ENCODE measurements at regions not wholly inside any gene's neighbourhood (a gene's known extent, or its start where the extent isn't known, plus 50 kb on each side); places are given as distances from the start of the nearest gene placed in this dataset.

DNA sequence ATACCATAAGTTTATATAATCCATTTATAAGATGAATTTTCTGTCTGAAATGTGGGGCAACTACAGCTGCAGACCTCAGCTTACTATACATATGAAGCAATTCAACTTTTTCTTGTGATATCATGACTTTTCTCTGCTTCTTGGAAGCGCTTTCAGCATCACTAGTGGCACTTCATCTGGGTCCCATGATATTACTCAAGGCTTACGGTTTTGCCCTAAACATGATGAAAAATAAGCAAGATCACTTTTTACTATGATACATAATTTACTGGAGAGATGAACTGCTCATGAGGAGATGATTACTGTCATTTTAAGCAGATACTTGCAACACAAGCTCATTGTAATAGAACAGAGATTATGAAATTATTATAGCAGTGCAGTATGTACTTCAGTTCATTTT, 258.0 kb upstream of the ZSWIM2 start:
- ChIA-PET RAD21 (ENCODE audit: unreplicated experiment) (interaction anchor here (0.6 kb wide), 1 partner anchor 9 kb away, joined by 3 read pairs; no protein-coding TSS in a partner anchor), POLR2A (interaction anchor here (0.5 kb wide), 1 partner anchor 147 kb away, joined by 5 read pairs; no protein-coding TSS in a partner anchor), SMC1A (ENCODE audit: uncharacterized antibody, unreplicated experiment) (interaction anchor here (1.1 to 1.5 kb wide), 2 partner anchors 13 to 31 kb away, joined by 3 to 4 read pairs; no protein-coding TSS in a partner anchor), CTCF (no interaction called here)
- Histone ChIP-seq H3K4me3 (no peak overlapping the region), H3K79me2 (ENCODE audit: control insufficient read depth, insufficient read depth, low read length) (no peaks in the 10 kb centered on the region), H4K20me1 (ENCODE audit: control insufficient read depth, insufficient read depth) (no peaks in the 10 kb centered on the region), H2AFZ (ENCODE audit: control insufficient read depth, low read depth, low read length) (no peak overlapping the region), H3K4me1 (ENCODE audit: control insufficient read depth, insufficient read depth, low read length) (no peaks in the 10 kb centered on the region), H3K4me2 (ENCODE audit: control insufficient read depth, insufficient read depth) (no peak overlapping the region), H3K27me3 (replicated peaks in 1 of 2; ENCODE audit: control insufficient read depth in 2 of 2, insufficient read depth in 2 of 2, low read length in 1 of 2) (no peaks in the 10 kb centered on the region), H3K27ac (ENCODE audit: control insufficient read depth, insufficient read depth) (no peak overlapping the region), H3K9me3 (replicated peaks; ENCODE audit: control insufficient read depth, insufficient read depth, low read length) (no peaks in the 10 kb centered on the region), H3K9ac (ENCODE audit: control insufficient read depth, insufficient read depth, low read length) (no peak overlapping the region), H3K36me3 (ENCODE audit: control insufficient read depth in 2 of 2, insufficient read depth in 2 of 2, low read length in 1 of 2) (no peaks in the 10 kb centered on the region)
- no peak for DNase-seq (ENCODE audit: low read depth, low spot score)
- WGBS (ENCODE audit: insufficient coverage, insufficient replicate concordance, low lambda C conversion rate, missing lambda C conversion rate) = 19% methylated on average over 2 of the region's 2 CpGs
- no TSS peak for BruUV-seq (replicated peaks)
- no peak for ATAC-seq
- in situ Hi-C loops (cut with MboI) = no loop called here
- FAIRE-seq = no peak
- intact Hi-C loops (cut with micrococcal nuclease; ENCODE audit: unreplicated experiment) = no loop called here
- TF ChIP-seq RBBP5 (conservative IDR thresholded peaks at IDR 0.05) (no peak), HDAC6 (IDR thresholded peaks at IDR 0.05; ENCODE audit: unreplicated experiment) (no peak), JUND (IDR thresholded peaks at IDR 0.05; ENCODE audit: low read depth, low read length) (no peak), SMAD1 (IDR thresholded peaks at IDR 0.05; ENCODE audit: low read depth, partially characterized antibody) (no peak), ZSCAN29 (IDR thresholded peaks at IDR 0.05) (no peak), IKZF2 (IDR thresholded peaks at IDR 0.05) (no peak), TCF3 (IDR thresholded peaks at IDR 0.05; ENCODE audit: borderline replicate concordance, insufficient read depth, low read depth, low read length) (no peak), CHD2 (IDR thresholded peaks at IDR 0.05; ENCODE audit: borderline replicate concordance, low read depth, low read length) (no peak), RELA (IDR thresholded peaks at IDR 0.05; ENCODE audit: borderline replicate concordance, partially characterized antibody) (no peak), BACH1 (IDR thresholded peaks at IDR 0.05; ENCODE audit: borderline replicate concordance) (no peak)
- TF ChIP-seq, protein P1, sequence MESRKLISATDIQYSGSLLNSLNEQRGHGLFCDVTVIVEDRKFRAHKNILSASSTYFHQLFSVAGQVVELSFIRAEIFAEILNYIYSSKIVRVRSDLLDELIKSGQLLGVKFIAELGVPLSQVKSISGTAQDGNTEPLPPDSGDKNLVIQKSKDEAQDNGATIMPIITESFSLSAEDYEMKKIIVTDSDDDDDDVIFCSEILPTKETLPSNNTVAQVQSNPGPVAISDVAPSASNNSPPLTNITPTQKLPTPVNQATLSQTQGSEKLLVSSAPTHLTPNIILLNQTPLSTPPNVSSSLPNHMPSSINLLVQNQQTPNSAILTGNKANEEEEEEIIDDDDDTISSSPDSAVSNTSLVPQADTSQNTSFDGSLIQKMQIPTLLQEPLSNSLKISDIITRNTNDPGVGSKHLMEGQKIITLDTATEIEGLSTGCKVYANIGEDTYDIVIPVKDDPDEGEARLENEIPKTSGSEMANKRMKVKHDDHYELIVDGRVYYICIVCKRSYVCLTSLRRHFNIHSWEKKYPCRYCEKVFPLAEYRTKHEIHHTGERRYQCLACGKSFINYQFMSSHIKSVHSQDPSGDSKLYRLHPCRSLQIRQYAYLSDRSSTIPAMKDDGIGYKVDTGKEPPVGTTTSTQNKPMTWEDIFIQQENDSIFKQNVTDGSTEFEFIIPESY (IDR thresholded peaks at IDR 0.05) = no peak
- TF ChIP-seq, protein P2, sequence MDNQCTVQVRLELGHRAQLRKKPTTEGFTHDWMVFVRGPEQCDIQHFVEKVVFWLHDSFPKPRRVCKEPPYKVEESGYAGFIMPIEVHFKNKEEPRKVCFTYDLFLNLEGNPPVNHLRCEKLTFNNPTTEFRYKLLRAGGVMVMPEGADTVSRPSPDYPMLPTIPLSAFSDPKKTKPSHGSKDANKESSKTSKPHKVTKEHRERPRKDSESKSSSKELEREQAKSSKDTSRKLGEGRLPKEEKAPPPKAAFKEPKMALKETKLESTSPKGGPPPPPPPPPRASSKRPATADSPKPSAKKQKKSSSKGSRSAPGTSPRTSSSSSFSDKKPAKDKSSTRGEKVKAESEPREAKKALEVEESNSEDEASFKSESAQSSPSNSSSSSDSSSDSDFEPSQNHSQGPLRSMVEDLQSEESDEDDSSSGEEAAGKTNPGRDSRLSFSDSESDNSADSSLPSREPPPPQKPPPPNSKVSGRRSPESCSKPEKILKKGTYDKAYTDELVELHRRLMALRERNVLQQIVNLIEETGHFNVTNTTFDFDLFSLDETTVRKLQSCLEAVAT (IDR thresholded peaks at IDR 0.05) = no peak
- TF ChIP-seq, protein P3, sequence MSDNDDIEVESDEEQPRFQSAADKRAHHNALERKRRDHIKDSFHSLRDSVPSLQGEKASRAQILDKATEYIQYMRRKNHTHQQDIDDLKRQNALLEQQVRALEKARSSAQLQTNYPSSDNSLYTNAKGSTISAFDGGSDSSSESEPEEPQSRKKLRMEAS (IDR thresholded peaks at IDR 0.05; ENCODE audit: low read depth, low read length) = no peak
- TF ChIP-seq, protein P4, sequence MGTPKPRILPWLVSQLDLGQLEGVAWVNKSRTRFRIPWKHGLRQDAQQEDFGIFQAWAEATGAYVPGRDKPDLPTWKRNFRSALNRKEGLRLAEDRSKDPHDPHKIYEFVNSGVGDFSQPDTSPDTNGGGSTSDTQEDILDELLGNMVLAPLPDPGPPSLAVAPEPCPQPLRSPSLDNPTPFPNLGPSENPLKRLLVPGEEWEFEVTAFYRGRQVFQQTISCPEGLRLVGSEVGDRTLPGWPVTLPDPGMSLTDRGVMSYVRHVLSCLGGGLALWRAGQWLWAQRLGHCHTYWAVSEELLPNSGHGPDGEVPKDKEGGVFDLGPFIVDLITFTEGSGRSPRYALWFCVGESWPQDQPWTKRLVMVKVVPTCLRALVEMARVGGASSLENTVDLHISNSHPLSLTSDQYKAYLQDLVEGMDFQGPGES (IDR thresholded peaks at IDR 0.05) = no peak
- TF ChIP-seq, protein P5, sequence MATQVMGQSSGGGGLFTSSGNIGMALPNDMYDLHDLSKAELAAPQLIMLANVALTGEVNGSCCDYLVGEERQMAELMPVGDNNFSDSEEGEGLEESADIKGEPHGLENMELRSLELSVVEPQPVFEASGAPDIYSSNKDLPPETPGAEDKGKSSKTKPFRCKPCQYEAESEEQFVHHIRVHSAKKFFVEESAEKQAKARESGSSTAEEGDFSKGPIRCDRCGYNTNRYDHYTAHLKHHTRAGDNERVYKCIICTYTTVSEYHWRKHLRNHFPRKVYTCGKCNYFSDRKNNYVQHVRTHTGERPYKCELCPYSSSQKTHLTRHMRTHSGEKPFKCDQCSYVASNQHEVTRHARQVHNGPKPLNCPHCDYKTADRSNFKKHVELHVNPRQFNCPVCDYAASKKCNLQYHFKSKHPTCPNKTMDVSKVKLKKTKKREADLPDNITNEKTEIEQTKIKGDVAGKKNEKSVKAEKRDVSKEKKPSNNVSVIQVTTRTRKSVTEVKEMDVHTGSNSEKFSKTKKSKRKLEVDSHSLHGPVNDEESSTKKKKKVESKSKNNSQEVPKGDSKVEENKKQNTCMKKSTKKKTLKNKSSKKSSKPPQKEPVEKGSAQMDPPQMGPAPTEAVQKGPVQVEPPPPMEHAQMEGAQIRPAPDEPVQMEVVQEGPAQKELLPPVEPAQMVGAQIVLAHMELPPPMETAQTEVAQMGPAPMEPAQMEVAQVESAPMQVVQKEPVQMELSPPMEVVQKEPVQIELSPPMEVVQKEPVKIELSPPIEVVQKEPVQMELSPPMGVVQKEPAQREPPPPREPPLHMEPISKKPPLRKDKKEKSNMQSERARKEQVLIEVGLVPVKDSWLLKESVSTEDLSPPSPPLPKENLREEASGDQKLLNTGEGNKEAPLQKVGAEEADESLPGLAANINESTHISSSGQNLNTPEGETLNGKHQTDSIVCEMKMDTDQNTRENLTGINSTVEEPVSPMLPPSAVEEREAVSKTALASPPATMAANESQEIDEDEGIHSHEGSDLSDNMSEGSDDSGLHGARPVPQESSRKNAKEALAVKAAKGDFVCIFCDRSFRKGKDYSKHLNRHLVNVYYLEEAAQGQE (IDR thresholded peaks at IDR 0.05; ENCODE audit: low read depth, low read length) = no peak
- TF ChIP-seq, protein P6, sequence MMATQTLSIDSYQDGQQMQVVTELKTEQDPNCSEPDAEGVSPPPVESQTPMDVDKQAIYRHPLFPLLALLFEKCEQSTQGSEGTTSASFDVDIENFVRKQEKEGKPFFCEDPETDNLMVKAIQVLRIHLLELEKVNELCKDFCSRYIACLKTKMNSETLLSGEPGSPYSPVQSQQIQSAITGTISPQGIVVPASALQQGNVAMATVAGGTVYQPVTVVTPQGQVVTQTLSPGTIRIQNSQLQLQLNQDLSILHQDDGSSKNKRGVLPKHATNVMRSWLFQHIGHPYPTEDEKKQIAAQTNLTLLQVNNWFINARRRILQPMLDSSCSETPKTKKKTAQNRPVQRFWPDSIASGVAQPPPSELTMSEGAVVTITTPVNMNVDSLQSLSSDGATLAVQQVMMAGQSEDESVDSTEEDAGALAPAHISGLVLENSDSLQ (IDR thresholded peaks at IDR 0.05) = no peak

Measured in GM12878 (cell line).